Activated CD8-positive, alpha-beta memory T cell treated with anti-CD3 and anti-CD28 coated beads, Interleukin-2, amount 50 U/mL, for 24 hours (primary cell): ENCODE measurements at regions not wholly inside any gene's neighbourhood (a gene's known extent, or its start where the extent isn't known, plus 50 kb on each side); places are given as distances from the start of the nearest gene placed in this dataset.
"Not testable (repeated sequence)": the region's sequence is repeated elsewhere in the genome, so short reads cannot be mapped to it uniquely, and the experiment has no call there.

Experiments
- DNase-seq: peaks from one replicate; pipeline ENCODE4 v3.0.0-alpha.2; 2020; ENCODE audit errors: extremely low read depth

DNA sequence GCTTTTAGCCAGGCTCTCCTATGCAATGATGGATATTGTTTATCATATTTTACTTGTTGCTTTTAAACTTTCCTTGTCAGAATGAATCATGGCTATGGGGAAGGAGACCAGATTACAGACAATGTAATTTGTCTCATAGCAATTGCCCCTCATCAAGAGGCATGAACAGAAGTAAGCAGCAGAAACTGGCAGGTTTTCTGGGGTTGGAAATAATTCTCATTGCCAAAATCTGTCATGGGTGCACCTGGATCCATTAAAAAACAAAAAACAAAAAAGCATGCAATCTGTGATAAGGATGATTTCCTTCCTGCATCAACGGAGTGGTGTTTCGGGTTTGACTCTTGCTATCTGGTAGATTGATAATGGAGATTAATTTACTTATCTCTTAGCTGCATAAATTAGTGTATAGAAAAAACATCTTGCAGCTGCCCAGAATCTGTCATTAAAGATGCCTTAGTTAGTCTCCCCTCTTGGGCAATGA is 419.6 kb downstream of the SOX11 start:
- DNase-seq, result no peak

DNA sequence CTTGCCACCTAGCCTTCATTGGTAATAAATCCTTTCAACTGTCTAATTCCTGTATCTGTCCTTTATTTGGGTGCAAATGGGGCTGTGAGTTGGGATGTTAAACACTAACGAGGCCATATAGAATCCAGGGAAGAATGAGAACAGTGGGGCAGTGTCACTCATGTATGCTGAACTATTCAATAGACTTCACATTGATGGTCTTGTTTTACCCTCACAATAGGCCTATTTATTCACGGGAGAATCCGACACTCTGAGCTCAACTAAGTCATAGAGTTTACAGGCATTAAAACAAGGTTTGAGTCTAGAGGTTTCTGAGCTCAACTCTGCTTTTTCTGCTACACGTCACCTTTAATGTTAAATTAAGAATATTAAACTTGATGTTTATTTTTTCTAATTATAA is 421.6 kb downstream of the SOX11 start:
- DNase-seq, result no peak

DNA sequence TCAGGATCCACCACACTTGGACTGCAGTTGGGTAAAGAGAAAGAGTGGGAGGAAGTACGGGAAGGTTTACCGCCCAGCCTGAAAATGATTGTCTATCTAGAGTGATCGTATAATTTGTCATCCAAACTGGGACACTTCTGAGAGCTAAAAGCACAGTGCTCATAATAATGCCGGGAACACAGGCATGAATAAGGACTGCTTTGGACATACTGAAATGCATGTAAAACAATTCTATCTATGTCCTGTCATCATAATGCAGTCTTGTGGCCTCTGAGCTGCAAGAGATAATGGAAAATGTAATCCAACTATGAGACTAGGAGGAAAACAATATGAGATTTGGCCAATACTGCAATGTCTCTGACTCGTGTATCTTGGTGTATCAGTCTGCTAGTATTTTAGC is 435.5 kb downstream of the SOX11 start:
- no peak for DNase-seq

DNA sequence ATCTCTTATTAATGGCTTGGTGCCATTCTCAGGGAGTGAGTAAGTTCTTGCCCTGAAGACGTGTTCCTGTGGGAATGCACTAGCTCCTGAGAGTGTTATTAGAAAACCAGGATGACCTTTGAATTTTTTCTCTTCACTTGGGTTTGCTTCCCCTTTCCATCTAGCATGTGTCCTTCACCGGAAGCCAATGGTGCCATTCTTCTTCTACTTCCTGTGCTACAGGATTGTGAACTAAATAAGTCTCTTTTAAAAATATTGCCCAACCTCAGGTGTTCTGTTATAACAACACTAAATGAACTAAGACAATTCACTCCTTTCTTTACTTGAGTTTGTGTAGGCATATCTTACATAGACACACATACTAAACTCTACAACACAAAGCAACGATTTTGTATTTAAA is 447.0 kb downstream of the SOX11 start:
- no peak for DNase-seq

DNA sequence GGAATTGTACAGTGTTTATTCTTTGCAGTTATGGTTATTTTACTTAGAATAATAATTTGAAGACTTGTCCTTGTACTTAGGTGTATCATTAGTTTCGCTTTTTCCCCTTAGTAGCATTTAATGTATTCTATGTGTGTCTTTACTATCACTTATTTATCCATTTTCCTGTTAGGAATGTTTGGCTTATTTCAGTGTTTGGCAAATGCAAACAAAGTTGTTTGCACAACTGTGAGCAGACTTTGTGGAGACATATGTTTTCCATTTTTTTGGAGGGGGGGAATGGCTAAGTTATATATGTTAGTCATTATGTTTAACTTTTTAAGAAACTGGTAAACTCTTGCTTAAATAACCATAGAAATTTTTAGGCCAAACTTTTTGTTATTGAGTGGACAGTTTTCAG is 447.7 kb downstream of the SOX11 start:
- DNase-seq, result no peak

DNA sequence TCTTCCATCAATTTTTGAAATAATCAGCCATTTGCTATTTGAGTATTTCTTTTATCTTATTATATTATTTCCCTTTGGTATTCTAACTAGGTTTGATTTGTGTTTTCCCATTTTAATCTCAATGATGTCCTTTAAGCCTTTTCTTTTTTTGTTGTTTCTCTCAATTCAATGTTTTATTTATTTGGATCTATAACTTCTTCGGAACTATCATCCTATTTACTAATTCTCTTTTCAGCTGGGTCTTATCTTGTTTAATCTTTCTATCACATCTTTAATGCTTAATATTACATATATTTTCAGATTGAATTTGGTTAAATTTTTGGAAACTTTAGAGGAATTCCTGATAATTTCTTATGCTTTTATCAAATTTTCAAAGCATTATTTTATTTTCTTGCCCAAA is 448.3 kb downstream of the SOX11 start:
- no peak for DNase-seq

DNA sequence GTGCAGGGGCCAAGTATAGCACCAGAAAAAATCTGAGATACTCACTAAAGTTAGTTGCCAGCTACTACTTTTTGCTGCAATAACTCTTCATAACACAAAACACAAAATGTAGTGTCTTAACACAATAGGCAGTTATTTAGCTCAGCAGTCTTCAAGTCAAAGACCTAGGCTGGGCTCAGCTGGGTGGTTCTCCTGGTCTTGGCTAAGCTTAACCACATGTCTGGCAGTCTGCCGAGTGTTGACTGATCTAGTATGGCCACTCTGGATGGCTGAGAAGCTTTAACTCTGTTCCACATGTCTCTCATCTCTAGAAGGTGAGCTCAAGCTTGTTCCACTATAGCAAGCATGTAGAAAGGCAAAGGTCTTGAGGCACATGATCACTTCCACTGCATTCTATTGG is 451.6 kb downstream of the SOX11 start:
- no peak for DNase-seq

DNA sequence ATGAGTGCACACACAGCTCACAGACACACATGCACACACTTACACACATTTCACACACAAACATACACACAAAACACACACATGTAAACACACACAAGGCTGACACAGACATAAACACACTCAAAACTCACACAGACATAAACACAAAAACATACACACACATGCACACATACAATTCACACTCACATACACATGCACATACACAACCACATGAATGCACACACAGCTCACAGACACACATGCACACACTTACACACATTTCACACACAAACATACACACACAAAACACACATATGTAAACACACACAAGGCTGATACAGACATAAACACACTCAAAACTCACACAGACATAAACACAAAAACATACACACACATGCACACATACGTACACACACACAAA is 455.0 kb downstream of the SOX11 start:
- DNase-seq, result not testable (repeated sequence)

DNA sequence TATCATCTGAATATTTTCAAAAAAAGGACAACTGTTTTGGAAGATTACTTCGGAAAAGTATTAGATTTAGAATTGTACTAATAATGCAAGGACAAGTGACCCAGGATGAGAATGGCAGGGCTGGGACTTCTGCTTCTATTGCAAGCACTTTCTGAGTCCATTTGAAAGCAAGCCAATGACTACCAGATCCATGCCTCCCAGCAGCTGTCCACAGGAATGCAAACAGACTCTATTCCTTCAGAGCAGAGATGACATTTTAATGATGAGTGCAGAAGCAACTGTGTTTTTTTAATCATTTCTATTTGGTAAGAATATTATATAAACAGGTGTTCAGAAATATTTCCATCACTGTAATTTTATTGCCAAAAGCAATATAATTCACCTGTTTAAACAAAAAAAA is 456.7 kb downstream of the SOX11 start:
- no peak for DNase-seq

DNA sequence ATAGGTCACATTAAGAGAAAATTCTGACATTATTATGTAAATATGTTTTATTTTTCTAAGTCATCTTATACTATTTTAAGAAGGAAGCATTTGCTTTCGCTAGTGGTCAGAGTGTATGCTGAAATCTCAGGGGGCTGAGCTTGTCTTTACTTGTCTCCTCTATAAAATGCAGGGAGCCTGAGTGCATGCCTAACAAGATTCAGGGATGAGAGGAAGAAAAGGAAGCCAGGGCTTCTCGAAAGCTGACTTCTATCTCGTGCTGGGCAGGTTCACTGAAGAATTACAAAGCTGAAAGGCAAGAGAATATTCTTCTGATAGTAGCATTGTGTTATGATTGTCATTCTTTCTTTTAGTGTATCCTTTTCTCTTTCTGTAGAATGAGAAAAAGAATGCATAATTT is 467.4 kb downstream of the SOX11 start:
- DNase-seq, result no peak

DNA sequence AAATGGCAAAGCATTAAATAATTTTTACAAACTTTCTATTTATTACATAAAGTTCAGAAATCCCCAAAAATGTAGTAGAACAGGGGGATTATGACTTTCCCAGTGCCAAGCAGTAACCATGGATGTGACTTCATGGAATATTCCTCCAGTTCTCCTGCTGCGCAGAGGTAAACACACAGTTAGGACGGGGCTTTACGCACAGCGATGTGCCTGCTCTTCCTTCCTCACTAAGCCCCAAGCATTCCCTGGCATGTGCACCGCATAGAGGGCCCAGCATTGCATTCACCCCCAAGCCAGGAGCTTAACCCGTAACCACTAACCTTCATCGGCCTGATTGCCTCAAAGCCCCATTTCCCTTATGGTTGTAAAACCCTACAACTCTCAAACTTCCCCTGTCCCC is 471.7 kb downstream of the SOX11 start:
- no peak for DNase-seq

DNA sequence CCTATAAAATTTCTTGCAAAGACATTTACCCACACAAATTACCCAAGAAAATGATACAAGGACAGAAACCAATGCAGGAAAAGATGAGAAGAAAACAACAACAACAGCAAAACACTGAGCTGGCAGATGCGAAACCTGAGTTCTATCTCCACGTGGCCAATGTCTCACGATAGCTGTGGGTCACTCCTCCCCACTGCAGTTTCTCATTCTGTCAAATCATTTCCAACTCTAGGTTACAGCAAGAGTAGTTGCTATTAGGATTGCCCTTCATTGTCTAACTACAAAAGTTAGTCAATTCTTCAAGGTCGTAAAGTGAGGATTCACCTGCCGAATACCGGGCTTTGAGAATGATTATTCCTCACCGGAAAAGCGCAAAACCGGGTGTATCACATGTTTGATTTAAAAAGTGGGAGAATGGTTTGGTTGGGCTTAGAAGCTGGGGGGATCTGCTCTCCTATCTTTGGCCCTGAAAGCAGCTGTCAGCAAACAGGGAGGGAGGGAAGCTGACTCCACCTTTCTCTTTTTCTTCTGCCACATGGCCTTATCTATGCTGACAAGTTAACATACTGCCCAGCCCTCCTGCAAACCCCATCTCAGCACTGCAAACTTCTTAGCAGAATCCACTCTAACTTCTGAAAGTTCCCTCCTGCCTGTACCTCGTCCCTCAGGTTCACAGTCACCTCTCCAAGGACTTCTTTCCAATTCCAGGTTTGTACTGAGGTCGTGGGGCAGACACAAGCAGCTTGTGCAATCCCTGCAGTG is 473.0 kb downstream of the SOX11 start:
- DNase-seq, result no peak

DNA sequence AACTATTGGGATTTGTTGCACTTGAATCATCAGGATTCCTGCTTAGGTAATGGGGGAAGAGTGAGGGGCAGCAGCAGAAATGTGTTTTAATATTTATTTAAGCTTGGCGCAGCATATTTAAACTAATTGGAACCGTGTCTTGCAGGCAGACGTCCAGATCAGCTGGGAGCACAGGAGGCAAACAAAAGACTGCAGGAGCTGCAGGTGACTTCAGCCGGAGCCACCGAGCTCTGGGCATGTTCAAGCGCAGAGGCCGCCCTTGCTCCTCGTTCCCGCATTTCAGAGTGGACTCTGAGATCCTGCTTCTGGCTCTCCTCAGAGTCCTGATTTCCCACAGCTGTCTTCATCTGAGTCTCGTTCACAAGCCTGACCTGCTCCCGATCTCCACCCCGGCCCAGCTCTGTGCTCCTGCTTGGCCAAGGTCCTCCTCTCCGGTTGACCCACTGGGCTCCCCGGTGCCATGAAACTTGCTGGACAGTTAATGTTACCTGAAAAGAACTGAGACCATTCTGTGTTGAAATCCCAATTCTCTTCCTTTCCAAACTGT is 475.5 kb downstream of the SOX11 start:
- DNase-seq, result no peak

DNA sequence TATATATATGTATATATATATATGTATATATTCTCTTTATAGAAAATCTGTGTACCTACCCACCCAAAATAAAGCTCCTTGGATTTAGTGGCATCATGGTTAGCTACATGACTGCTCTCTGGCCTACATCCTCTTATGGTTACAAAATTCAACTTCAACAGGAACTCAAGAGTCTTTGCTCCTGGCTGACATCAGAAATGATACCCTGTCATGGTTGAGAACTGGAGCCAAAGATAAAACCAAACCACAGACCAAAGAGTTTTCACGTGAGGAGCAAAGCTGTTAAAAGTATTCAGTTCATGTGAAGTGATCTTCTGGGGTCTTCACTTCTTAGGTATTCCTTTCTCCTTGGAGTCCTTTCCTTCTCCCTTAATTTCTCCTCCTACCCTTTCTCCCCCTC is 476.3 kb downstream of the SOX11 start:
- DNase-seq, result no peak

DNA sequence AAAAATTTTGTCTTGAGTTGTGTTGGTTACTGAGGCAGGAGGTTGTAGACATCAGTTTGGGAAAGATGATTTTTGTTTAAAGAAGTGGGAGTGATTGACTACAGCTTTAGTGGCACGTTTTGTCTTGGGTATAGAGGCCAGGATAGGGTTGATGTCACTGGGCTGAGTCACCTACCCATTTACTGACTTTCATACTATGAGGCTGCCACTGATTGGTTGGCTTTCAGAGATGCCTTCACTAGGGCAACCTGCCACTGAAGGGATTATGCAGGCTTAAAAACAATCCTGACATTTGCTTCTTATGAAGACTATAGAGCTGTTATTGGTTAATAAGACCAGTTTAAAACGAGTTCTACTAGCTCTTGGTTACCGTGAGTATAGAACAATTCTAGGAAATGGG is 479.1 kb downstream of the SOX11 start:
- no peak for DNase-seq

DNA sequence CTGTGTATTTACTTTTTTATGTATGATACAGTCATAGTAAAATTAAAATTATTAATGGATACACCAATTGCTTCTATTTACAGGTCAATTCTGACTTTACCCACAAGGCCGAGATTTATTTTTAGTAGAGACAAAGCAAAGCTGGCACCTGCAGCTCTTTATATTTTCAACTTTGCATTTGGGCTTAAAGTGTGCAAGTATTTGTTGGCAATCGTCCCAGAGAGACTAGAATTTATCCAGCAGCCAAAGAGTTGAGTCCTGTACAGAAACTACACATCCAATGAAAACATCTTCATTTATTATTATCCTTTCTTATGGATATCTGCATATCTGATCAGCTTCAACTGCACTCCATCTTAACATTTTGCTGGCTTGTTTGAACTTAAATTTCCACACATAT is 485.6 kb downstream of the SOX11 start:
- DNase-seq, result no peak

DNA sequence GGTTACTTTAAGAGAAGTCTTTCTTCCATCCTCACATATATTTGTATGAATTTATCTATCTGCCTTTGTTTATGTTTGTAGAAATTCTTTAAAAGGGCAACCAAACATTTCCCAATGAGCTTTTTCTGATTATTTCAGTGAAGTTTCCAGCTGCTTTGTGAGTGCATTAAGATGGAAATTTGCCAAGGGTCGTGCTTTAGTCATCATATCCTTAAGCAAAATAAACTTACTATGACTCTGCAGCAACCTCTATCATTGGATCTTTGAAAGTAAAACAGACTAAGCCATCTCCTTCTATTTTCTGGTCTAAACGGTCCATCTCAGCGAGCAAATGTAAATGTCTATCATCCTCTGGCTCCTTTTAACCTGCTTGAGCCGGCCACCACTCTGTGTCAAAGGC is 489.3 kb downstream of the SOX11 start:
- DNase-seq, result no peak

DNA sequence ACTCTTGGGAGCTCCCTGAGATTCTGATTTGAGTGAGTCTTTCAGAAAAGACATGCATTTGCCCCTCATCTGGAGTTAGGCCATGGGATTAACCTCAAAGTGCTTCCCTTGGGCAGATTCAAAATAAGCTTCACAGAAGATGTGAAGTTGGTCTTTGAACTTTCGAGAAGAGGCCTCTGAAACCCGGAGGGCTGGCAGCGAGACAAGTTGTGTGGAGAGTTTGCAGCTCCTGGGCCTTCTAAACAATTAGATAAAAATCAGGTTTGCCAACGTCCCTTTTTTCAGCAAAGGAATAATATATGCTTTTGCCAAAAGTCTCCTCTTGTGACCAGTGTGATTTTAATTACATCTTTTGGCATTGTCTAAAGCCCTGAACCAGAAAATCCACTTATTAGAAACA is 489.7 kb downstream of the SOX11 start:
- no peak for DNase-seq

DNA sequence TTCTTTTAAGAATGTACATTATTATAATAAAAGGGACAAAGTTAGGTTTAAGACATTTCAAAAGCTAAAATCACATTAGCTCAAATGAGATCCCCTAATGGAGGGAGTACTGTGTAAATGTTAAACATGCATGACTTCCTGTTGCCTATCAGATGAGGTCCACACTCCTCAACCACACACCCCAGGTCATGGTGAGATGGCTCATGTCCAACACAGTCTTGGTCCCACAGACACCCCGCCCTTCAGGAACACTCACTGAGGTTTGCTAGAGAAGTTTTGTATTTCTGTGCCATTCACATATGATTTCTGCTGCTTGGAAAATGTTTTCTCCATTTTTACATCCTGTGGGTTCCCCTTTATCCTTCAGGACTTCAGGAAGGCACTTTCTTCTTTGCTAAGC is 491.0 kb downstream of the SOX11 start:
- no peak for DNase-seq

DNA sequence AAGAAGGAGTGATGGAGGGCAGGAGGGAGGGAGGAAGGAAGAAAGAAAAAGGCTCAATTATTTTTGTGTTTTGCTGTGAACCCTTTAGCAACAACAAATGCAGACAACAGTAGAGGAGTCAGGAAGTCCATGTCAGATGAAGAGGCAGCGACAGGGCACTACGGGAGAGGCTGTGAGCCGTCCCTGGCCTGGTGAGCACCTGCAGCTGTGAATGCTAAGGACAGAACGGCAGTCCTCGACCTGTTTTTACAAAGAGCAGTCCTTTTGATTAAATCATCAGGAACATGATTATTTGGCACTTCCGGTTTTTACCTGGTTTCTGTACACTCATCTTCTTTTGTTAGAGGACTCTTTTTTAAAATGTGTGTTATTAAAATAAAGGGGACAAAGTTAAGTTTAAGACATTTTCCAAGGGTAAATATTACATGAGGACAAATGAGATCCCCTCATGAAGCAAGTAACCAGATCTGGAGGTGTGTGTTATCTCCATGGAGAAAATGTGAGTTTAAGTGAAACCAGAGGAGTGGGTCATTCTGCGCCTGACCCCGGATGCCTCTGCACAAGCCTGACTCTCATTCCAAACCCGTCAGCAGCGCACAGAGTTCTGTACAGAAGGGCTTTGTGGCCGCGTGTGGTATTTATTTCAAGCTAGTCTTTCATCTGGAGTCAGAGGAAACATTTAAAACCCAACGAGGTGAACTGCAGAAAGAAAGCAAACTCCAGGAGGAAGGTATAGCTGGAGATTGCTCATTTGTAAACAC is 492.5 kb downstream of the SOX11 start:
- DNase-seq, result no peak

DNA sequence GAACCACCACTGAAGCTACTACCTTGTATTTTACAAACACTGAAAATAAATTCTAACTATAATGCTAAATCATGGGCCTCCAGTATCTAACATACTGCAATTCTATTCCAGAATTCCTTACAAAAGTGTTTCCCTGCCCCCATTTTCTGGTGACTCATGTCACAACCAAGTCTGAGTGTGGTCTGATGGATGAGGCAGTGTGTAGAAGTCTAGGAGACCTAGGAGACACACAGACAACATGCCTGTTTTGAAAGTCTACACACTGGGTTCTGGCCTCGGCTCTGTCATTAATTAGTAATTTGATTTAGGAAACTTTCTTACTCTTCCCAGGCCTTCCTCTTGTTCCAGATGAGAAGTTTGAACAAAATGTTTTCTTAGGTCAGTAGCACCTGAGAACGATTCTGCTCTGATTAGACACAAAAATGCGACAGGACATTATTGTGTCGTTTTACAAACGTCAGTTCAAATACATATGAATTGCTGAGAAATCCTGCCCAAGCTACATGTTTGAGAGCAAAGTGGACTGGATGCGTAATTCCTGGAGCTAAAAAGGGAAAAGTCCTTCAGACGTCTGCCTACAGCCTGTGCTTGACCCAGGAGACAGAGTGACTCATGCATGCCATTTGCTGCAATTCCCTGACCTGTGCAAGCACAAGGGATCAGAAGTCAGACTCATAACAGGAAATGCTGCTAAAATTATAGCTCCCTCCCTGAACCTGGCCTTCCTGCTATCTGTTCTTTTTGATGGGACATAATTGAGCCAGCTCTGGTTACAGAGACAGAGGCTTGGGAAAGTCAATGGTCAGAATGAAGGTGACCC is 494.4 kb downstream of the SOX11 start:
- DNase-seq, result no peak

DNA sequence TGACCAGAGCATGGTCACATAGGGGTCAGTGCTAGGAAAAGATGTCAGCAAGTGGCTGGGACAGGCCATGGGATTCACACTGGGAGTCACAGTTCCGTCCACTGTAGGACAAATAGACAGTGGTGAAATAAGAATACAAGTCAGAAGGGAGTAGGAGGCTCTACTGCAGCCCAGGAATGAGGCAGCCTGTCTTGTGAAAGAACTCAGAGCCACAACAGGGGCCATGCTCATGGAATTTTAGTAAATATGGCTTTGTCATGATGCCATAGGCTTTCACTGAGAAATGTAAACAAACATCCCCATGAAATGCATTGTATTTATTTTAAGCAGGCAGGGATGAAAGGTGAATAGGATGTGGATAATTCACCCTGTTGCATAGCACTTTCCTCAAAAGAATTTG is 504.3 kb downstream of the SOX11 start:
- DNase-seq, result no peak
